ENCODE measurements at regions not wholly inside any gene's neighbourhood (a gene's known extent, or its start where the extent isn't known, plus 50 kb on each side); places are given as distances from the start of the nearest gene placed in this dataset.
A peak's percentile ranks its signal among the peaks of the same experiment; 100 is the strongest.

DNA sequence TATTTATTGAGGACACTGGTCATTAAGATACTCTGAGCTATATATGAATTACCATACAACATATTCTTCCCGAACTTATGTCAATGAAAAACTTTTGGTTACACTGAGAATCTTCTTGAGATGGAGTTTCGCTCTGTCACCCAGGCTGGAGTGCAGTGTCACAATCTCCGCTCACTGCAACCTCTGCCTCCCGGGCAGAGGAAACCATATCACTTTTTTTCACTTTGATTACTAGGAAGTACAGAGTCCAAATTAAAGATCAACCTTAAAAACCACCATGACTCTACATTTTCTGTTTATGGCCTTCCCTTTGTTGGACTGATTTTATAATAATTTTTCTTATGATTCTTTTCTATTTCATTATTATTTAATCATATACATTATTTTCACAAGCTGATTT is 336.5 kb downstream of the FSCB start:
- no peaks in the 10 kb centered on the region for H3K9me3 ChIP-seq
- no peak for TF ChIP-seq POLR2A (IDR thresholded peaks at IDR 0.05)
- TF ChIP-seq EP300 (IDR thresholded peaks at IDR 0.05; ENCODE audit: low read depth) = no peak
- TF ChIP-seq POLR2AphosphoS5 (IDR thresholded peaks at IDR 0.05) = no peak
- TF ChIP-seq, protein P1, sequence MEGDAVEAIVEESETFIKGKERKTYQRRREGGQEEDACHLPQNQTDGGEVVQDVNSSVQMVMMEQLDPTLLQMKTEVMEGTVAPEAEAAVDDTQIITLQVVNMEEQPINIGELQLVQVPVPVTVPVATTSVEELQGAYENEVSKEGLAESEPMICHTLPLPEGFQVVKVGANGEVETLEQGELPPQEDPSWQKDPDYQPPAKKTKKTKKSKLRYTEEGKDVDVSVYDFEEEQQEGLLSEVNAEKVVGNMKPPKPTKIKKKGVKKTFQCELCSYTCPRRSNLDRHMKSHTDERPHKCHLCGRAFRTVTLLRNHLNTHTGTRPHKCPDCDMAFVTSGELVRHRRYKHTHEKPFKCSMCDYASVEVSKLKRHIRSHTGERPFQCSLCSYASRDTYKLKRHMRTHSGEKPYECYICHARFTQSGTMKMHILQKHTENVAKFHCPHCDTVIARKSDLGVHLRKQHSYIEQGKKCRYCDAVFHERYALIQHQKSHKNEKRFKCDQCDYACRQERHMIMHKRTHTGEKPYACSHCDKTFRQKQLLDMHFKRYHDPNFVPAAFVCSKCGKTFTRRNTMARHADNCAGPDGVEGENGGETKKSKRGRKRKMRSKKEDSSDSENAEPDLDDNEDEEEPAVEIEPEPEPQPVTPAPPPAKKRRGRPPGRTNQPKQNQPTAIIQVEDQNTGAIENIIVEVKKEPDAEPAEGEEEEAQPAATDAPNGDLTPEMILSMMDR (IDR thresholded peaks at IDR 0.05) = no peak
- DNase-seq = peak; percentile 31

GRCh38 chr14:44170101-44170500 is 337.0 kb downstream of the FSCB start:
- in situ Hi-C loops (cut with MboI; ENCODE audit: low pct_ligation_motif_present in 1 of 4, low pct_unique_long_range_greater_than_20kb in 1 of 4, low sequenced_read_pairs in 3 of 4) = no loop called here
- H3K4me1 ChIP-seq = peaks cover 0 to 7% (median 0%) of the 10 kb centered on the region in 4 donors
- no peak overlapping the region for H3K4me3 ChIP-seq
- H3K36me3 ChIP-seq = no peaks in the 10 kb centered on the region
- 49% methylated on average over 6 of the region's 6 CpGs for WGBS, 2 donors (ENCODE audit: low coverage in 1 of 2)
- no peaks in the 10 kb centered on the region for H3K9me3 ChIP-seq
- DNase-seq = no peak
- no peaks in the 10 kb centered on the region for H3K27me3 ChIP-seq
- peak overlapping the region in 2 of 4 donors; percentile 18 to 25 for H3K27ac ChIP-seq
- no peak for TF ChIP-seq EP300 (IDR thresholded peaks at IDR 0.05; ENCODE audit: low read depth)
- TF ChIP-seq, protein P1 (IDR thresholded peaks at IDR 0.05) = no peak
- intact Hi-C loops (cut with DNase I; ENCODE audit: low total_unique reads) = no loop called here

More for the DNA sequence above, 336.5 kb downstream of the FSCB start:
- intact Hi-C loops (cut with DNase I; ENCODE audit: low total_unique reads) = no loop called here
- H3K27me3 ChIP-seq = no peaks in the 10 kb centered on the region
- peak overlapping the region in 2 of 4 donors; percentile 18 to 25 for H3K27ac ChIP-seq
- H3K4me1 ChIP-seq = peaks cover 0 to 7% (median 0%) of the 10 kb centered on the region in 4 donors
- no peaks in the 10 kb centered on the region for H3K36me3 ChIP-seq
- in situ Hi-C loops (cut with MboI; ENCODE audit: low pct_ligation_motif_present in 1 of 4, low pct_unique_long_range_greater_than_20kb in 1 of 4, low sequenced_read_pairs in 3 of 4) = no loop called here
- WGBS, 2 donors (ENCODE audit: low coverage in 1 of 2) = 30 to 43% methylated on average over 4 of the region's 4 CpGs
- no peak overlapping the region for H3K4me3 ChIP-seq

GRCh38 chr14:44168566-44168965 is 338.5 kb downstream of the FSCB start:
- Histone ChIP-seq H3K4me1 (peaks cover 0 to 7% (median 0%) of the 10 kb centered on the region in 4 donors), H3K27me3 (no peaks in the 10 kb centered on the region), H3K4me3 (no peak overlapping the region), H3K9me3 (no peaks in the 10 kb centered on the region), H3K27ac (no peak overlapping the region), H3K36me3 (no peaks in the 10 kb centered on the region)
- in situ Hi-C loops (cut with MboI; ENCODE audit: low pct_ligation_motif_present in 1 of 4, low pct_unique_long_range_greater_than_20kb in 1 of 4, low sequenced_read_pairs in 3 of 4) (no loop called here), intact Hi-C loops (cut with DNase I; ENCODE audit: low total_unique reads) (no loop called here)
- DNase-seq = no peak
- TF ChIP-seq, protein P1 (IDR thresholded peaks at IDR 0.05) = no peak
- TF ChIP-seq POLR2A (IDR thresholded peaks at IDR 0.05) (no peak), EP300 (IDR thresholded peaks at IDR 0.05; ENCODE audit: low read depth) (no peak), POLR2AphosphoS5 (IDR thresholded peaks at IDR 0.05) (no peak)

- H3K9me3 ChIP-seq = no peaks in the 10 kb centered on the region
- H3K27ac ChIP-seq = no peak overlapping the region
- H3K4me1 ChIP-seq = peaks cover 0 to 7% (median 0%) of the 10 kb centered on the region in 4 donors
- no peaks in the 10 kb centered on the region for H3K27me3 ChIP-seq
- in situ Hi-C loops (cut with MboI; ENCODE audit: low pct_ligation_motif_present in 1 of 4, low pct_unique_long_range_greater_than_20kb in 1 of 4, low sequenced_read_pairs in 3 of 4) (no loop called here), intact Hi-C loops (cut with DNase I; ENCODE audit: low total_unique reads) (no loop called here)
- no peak for DNase-seq
- no peak for TF ChIP-seq POLR2AphosphoS5 (IDR thresholded peaks at IDR 0.05)
- no peak for TF ChIP-seq POLR2A (IDR thresholded peaks at IDR 0.05)
- no peak for TF ChIP-seq EP300 (IDR thresholded peaks at IDR 0.05; ENCODE audit: low read depth)
- TF ChIP-seq, protein P1 (IDR thresholded peaks at IDR 0.05) = no peak
- no peak overlapping the region for H3K4me3 ChIP-seq
- WGBS, 2 donors (ENCODE audit: low coverage in 1 of 2) = 74 to 81% methylated on average over 2 of the region's 2 CpGs
- no peaks in the 10 kb centered on the region for H3K36me3 ChIP-seq
Observed at GRCh38 chr14:44166611-44167010, 340.5 kb downstream of the FSCB start.
